Psoas muscle (tissue), 7 donors: ENCODE measurements at regions not wholly inside any gene's neighbourhood (a gene's known extent, or its start where the extent isn't known, plus 50 kb on each side); places are given as distances from the start of the nearest gene placed in this dataset.
"Not testable (repeated sequence)": the region's sequence is repeated elsewhere in the genome, so short reads cannot be mapped to it uniquely, and the experiment has no call there.

ENCODE experiments used
- ATAC-seq, 4 donors: fragments of 200-7000 bp; cut with Tn5 transposase; one replicate each; pipeline ENCODE4 v1.9.1; 2020; ENCODE audit warnings: moderate library complexity in 3 of 4, mild to moderate bottlenecking in 2 of 4
- DNase-seq, 2 donors: peaks; one replicate each; pipeline ENCODE4 v3.0.0-alpha.2; 2020
- H3K27ac ChIP-seq: fragments of 200-600 bp; one replicate; pipeline ENCODE4 v1.8.0; 2022
- H3K27me3 ChIP-seq, 3 donors: fragments of 200-600 bp in 1 of 3; one replicate each; pipeline versions ENCODE4 v1.6.1 to v1.8.0; 2013 to 2022; ENCODE audit warnings: low read length in 2 of 3, mild to moderate bottlenecking in 2 of 3, moderate library complexity in 1 of 3; ENCODE audit not compliant: insufficient read depth in 3 of 3
- H3K36me3 ChIP-seq, 2 donors: fragments of 200-600 bp in 1 of 2; one replicate each; pipeline versions ENCODE4 v1.6.1 to v1.8.0; 2013 to 2022; ENCODE audit warnings: low read depth in 1 of 2, mild to moderate bottlenecking in 1 of 2, moderate library complexity in 1 of 2; ENCODE audit not compliant: insufficient read depth in 1 of 2
- H3K4me1 ChIP-seq: fragments of 200-600 bp; one replicate; pipeline ENCODE4 v1.8.0; 2022
- H3K4me3 ChIP-seq: fragments of 200-600 bp; one replicate; pipeline ENCODE4 v1.8.0; 2022; ENCODE audit warnings: mild to moderate bottlenecking
- H3K9me3 ChIP-seq: fragments of 200-600 bp; one replicate; pipeline ENCODE4 v1.8.0; 2022
- WGBS, 3 donors: extraction: QIAGEN DNeasy Blood & Tissue Kit; methylation state at CpG; one replicate each; pipeline versions ENCODE4 v1.1.6 to v1.1.7; 2013; 5-methylcytosine and 5-hydroxymethylcytosine counted together
- intact Hi-C, 2 donors: fragments of 100-400 bp; cut with DNase I; formaldehyde crosslinking; loops; one replicate each; pipeline versions ENCODE4 v1.11.0 to v1.14.2; 2022
- TF ChIP-seq, protein P1 (sequence below): fragments of 200-600 bp; IDR thresholded peaks from one replicate; pipeline ENCODE4 v1.8.0; 2022; ENCODE audit warnings: antibody characterized with exemption
- donor health status: healthy with polysubstance abuse.
- donor health status: DM: no; HTN: no; CAD: no; lungs with moderate emphysema.
- donor health status: Bipolar disorder and iron deficiency.
- donor health status: healthy.
- donor health status: DM: yes; HTN: yes; CAD: no.
- donor health status: DM: no; HTN: no; CAD: no.
- donor health status: DM: yes; HTN: yes; CAD: no.

DNA sequence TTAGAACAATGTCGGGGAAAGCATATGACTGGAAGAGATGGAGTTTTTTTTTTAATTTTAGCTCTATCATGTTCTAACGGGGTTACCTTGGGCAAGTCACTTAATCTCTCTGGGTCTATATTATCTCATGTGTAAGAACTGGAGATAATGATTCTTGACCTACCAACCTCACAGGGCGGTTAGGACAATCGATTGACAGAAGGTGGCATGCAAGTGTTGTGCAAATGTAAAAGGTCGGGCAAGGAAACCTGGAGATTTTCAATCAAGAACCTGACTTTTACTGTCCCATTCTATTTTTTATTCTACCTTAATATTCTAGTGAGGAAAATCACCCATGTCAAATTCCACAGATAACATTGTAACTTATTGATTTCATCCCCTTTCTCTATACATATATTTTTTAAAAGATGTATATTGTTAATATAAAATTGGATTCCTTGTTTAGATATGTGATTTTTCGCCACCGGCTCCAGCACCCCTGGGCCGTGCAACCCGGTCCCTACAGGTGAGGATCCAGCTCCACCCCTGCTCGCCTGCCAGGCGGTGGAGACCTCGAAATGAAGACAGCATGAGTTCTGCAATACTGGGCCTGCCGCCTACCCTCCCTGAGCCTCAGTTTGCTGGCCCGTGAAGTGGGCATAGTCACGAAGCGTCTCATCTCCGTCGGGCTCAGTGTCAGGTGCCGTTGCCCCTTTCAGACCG, 497.6 kb upstream of the PHF14 start:
- H3K27me3 ChIP-seq, result no peaks in the 10 kb centered on the region
- no peaks in the 10 kb centered on the region for H3K9me3 ChIP-seq
- WGBS, 3 donors, result 90 to 93% (median 91%) methylated on average over 20 of the region's 20 CpGs
- H3K4me3 ChIP-seq, result no peak overlapping the region
- ATAC-seq (no peak), DNase-seq (no peak)
- no peaks in the 10 kb centered on the region for H3K36me3 ChIP-seq
- no peaks in the 10 kb centered on the region for H3K4me1 ChIP-seq
- intact Hi-C loops, result no loop called here
- TF ChIP-seq, protein P1, sequence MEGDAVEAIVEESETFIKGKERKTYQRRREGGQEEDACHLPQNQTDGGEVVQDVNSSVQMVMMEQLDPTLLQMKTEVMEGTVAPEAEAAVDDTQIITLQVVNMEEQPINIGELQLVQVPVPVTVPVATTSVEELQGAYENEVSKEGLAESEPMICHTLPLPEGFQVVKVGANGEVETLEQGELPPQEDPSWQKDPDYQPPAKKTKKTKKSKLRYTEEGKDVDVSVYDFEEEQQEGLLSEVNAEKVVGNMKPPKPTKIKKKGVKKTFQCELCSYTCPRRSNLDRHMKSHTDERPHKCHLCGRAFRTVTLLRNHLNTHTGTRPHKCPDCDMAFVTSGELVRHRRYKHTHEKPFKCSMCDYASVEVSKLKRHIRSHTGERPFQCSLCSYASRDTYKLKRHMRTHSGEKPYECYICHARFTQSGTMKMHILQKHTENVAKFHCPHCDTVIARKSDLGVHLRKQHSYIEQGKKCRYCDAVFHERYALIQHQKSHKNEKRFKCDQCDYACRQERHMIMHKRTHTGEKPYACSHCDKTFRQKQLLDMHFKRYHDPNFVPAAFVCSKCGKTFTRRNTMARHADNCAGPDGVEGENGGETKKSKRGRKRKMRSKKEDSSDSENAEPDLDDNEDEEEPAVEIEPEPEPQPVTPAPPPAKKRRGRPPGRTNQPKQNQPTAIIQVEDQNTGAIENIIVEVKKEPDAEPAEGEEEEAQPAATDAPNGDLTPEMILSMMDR, result no peak
- H3K27ac ChIP-seq, result no peak overlapping the region

DNA sequence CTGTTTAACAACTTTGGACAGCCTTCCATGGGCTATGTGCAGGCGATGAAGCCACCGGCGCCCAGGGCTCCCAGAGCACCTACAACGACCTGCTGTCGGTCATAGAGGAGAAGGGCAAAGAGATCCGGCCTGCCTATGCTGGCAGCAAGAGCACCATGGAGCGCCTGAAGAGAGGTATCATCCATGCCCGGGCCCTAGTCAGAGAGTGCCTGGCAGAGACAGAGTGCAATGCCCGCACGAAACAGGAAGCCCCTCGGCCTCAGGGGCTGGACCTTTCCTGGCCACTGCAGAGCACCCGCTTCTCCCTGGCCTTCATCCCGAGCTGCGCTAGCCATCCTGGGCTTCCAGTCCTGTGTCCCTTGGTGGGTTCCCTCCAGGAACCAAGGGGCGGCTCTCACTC, 497.0 kb upstream of the PHF14 start:
- 88 to 95% (median 94%) methylated on average over 15 of the region's 15 CpGs for WGBS, 3 donors
- H3K4me3 ChIP-seq, result no peak overlapping the region
- no peaks in the 10 kb centered on the region for H3K36me3 ChIP-seq
- H3K9me3 ChIP-seq, result no peaks in the 10 kb centered on the region
- ATAC-seq (no peak), DNase-seq (no peak)
- H3K27ac ChIP-seq, result no peak overlapping the region
- intact Hi-C loops, result no loop called here
- H3K4me1 ChIP-seq, result no peaks in the 10 kb centered on the region
- TF ChIP-seq, protein P1, result no peak
- no peaks in the 10 kb centered on the region for H3K27me3 ChIP-seq

DNA sequence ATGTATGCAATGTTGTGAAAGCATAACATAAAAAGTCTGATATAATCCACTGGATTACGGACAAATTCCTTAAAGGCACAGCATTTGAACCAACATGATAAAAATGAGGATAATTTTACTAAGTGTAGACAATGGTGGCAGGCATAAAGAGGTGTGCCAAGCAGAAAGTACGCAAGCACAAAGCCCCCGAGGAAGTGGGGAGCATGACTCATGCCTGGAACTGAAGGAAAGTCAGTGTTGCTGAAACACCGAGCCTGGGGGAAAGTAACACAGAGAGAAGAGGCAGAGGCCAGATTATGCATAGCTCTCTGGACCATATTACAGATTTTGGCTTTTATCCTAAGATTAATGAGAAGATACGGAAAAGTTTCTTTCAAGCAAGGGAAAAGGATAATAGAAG, 490.0 kb upstream of the PHF14 start:
- 76 to 82% (median 81%) methylated on average over 5 of the region's 5 CpGs for WGBS, 3 donors
- Histone ChIP-seq H3K27ac (no peak overlapping the region), H3K4me1 (no peaks in the 10 kb centered on the region), H3K36me3 (no peaks in the 10 kb centered on the region), H3K27me3 (no peaks in the 10 kb centered on the region), H3K4me3 (no peak overlapping the region), H3K9me3 (no peaks in the 10 kb centered on the region)
- DNase-seq (no peak), ATAC-seq (no peak)
- TF ChIP-seq, protein P1, result no peak
- intact Hi-C loops, result no loop called here

DNA sequence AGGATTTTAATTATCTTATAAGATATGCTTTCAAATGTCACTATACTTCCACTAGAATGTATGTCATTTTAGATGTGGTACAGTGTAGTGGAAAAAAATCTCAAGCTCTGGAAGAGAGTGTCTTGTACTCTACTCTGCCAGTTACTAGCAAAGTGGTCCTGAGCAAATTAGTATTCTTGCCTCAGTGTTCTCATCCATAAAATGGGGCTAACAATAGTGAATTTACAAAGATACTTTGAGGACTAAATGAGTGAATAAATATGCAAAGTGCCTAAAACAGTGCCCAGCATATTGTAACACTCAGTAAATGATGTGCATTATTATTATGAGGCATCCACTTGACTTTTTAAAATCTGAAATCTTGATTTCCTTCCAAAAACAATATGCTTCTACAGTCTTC, 488.9 kb upstream of the PHF14 start:
- Histone ChIP-seq H3K4me3 (no peak overlapping the region), H3K36me3 (no peaks in the 10 kb centered on the region), H3K27ac (no peak overlapping the region), H3K4me1 (no peaks in the 10 kb centered on the region), H3K9me3 (no peaks in the 10 kb centered on the region), H3K27me3 (no peaks in the 10 kb centered on the region)
- DNase-seq (no peak), ATAC-seq (no peak)
- TF ChIP-seq, protein P1, result no peak
- intact Hi-C loops, result no loop called here

DNA sequence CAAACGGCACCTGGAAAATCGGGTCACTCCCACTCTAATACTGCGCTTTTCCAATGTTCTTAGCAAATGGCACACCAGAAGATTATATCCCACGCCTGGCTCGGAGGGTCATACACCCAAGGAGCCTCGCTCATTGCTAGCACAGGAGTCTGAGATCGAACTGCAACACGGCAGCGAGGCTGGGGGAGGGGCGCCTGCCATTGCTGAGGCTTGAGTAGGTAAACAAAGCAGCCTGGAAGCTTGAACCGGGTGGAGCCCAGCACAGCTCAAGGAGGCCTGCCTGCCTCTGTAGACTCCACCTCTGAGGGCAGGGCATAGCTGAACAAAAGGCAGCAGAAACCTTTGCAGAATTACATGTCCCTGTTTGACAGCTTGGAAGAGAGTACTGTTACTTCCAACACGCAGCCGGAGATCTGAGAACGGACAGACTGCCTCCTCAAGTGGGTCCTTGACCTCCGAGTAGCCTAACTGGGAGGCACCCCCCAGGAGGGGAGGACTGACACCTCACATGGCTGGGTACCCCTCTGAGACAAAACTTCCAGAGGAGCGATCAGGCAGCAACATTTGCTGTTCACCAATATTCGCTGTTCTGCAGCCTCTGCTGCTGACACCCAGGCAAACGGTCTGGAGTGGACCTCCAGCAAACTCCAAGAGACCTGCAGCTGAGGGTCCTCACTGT, 472.3 kb upstream of the PHF14 start:
- H3K9me3 ChIP-seq, DNase-seq, H3K4me3 ChIP-seq, ATAC-seq, H3K27ac ChIP-seq, intact Hi-C loops, H3K27me3 ChIP-seq, H3K36me3 ChIP-seq, H3K4me1 ChIP-seq: not testable (repeated sequence)
- WGBS, 3 donors, result 86 to 88% (median 88%) methylated on average over 18 of the region's 18 CpGs
